GM03348 (cell line): ENCODE measurements at regions not wholly inside any gene's neighbourhood (a gene's known extent, or its start where the extent isn't known, plus 50 kb on each side); places are given as distances from the start of the nearest gene placed in this dataset.

ENCODE experiments used
- DNase-seq: peaks from one replicate; pipeline ENCODE4 v3.0.0; 2012; ENCODE audit warnings: low spot score

GRCh38 chr7:47221826-47222225 lies 360.1 kb downstream of the TNS3 start:
- peak; percentile 23 for DNase-seq

GRCh38 chr7:47218378-47219176 lies 363.3 kb downstream of the TNS3 start:
- DNase-seq = peak; percentile 85

GRCh38 chr7:47217570-47218360 lies 364.1 kb downstream of the TNS3 start:
- no peak for DNase-seq

GRCh38 chr7:47217086-47217485 lies 364.8 kb downstream of the TNS3 start:
- DNase-seq = no peak

- DNase-seq = no peak
Measured at GRCh38 chr7:47216439-47216838, 365.5 kb downstream of the TNS3 start.

GRCh38 chr7:47215640-47216039 lies 366.3 kb downstream of the TNS3 start:
- DNase-seq = no peak

GRCh38 chr7:47215049-47215448 lies 366.9 kb downstream of the TNS3 start:
- DNase-seq = no peak

- DNase-seq = no peak
Measured at GRCh38 chr7:47213276-47213675, 368.6 kb downstream of the TNS3 start.

GRCh38 chr7:47211519-47211973 lies 370.4 kb downstream of the TNS3 start:
- no peak for DNase-seq

- no peak for DNase-seq
Measured at GRCh38 chr7:47210281-47210854, 371.5 kb downstream of the TNS3 start.

GRCh38 chr7:47207956-47208355 lies 374.0 kb downstream of the TNS3 start:
- no peak for DNase-seq

GRCh38 chr7:47204709-47205108 lies 377.2 kb downstream of the TNS3 start:
- DNase-seq = no peak

- DNase-seq = peak; percentile 47
Measured at GRCh38 chr7:47202146-47202783, 379.6 kb downstream of the TNS3 start.

- no peak for DNase-seq
Measured at GRCh38 chr7:47198159-47198558, 383.8 kb downstream of the TNS3 start.

GRCh38 chr7:47197486-47197885 lies 384.4 kb downstream of the TNS3 start:
- no peak for DNase-seq

GRCh38 chr7:47196737-47197136 lies 385.2 kb downstream of the TNS3 start:
- no peak for DNase-seq

GRCh38 chr7:47196106-47196645 lies 385.7 kb downstream of the TNS3 start:
- DNase-seq = no peak

GRCh38 chr7:47195641-47196040 lies 386.3 kb downstream of the TNS3 start:
- no peak for DNase-seq

- DNase-seq = no peak
Measured at GRCh38 chr7:47194516-47195057, 387.3 kb downstream of the TNS3 start.

- DNase-seq = no peak
Measured at GRCh38 chr7:47192978-47193377, 388.9 kb downstream of the TNS3 start.

- DNase-seq = no peak
Measured at GRCh38 chr7:47191876-47192291, 390.0 kb downstream of the TNS3 start.

GRCh38 chr7:47191316-47191715 lies 390.6 kb downstream of the TNS3 start:
- no peak for DNase-seq
